ENCODE measurements at regions not wholly inside any gene's neighbourhood (a gene's known extent, or its start where the extent isn't known, plus 50 kb on each side); places are given as distances from the start of the nearest gene placed in this dataset.
A peak's percentile ranks its signal among the peaks of the same experiment; 100 is the strongest.

- peaks cover 0 to 2% of the 10 kb centered on the region in 2 donors for H3K9me3 Mint-ChIP-seq
- no peak for ATAC-seq (replicated peaks)
These were observed 117.6 kb upstream of the ARHGAP20 start for GRCh38 chr11:110829873-110830272.

GRCh38 chr11:110828086-110828485, 115.8 kb upstream of the ARHGAP20 start:
- ATAC-seq (replicated peaks) (no peak), DNase-seq (no peak)
- Mint-ChIP-seq H3K9me3 (peaks cover 0 to 2% of the 10 kb centered on the region in 2 donors), H3K27ac (no peak overlapping the region), H3K4me3 (no peak overlapping the region), H3K4me1 (peaks cover 7 to 16% of the 10 kb centered on the region in 2 donors), H3K27me3 (peaks cover 13 to 17% of the 10 kb centered on the region in 2 donors), H3K36me3 (no peaks in the 10 kb centered on the region)

More at GRCh38 chr11:110829873-110830272, 117.6 kb upstream of the ARHGAP20 start:
- Mint-ChIP-seq H3K36me3 (no peaks in the 10 kb centered on the region), H3K4me3 (no peak overlapping the region), H3K4me1 (peaks cover 6 to 12% of the 10 kb centered on the region in 2 donors), H3K27ac (no peak overlapping the region), H3K27me3 (peaks cover 13 to 17% of the 10 kb centered on the region in 2 donors)
- DNase-seq: no peak

GRCh38 chr11:110827276-110827675, 115.0 kb upstream of the ARHGAP20 start:
- no peak overlapping the region for H3K4me3 Mint-ChIP-seq
- H3K36me3 Mint-ChIP-seq: no peaks in the 10 kb centered on the region
- peaks cover 0 to 2% of the 10 kb centered on the region in 2 donors for H3K9me3 Mint-ChIP-seq
- no peak overlapping the region for H3K27ac Mint-ChIP-seq
- H3K27me3 Mint-ChIP-seq: peaks cover 9 to 17% of the 10 kb centered on the region in 2 donors
- ATAC-seq (replicated peaks): no peak
- peaks cover 5 to 12% of the 10 kb centered on the region in 2 donors for H3K4me1 Mint-ChIP-seq
- no peak for DNase-seq

GRCh38 chr11:110824912-110825620, 112.8 kb upstream of the ARHGAP20 start:
- H3K4me3 Mint-ChIP-seq: no peak overlapping the region
- H3K27ac Mint-ChIP-seq: no peak overlapping the region
- peaks cover 0 to 2% of the 10 kb centered on the region in 2 donors for H3K9me3 Mint-ChIP-seq
- H3K27me3 Mint-ChIP-seq: peaks cover 13 to 17% of the 10 kb centered on the region in 2 donors
- ATAC-seq (replicated peaks): peak; percentile 27 to 41
- peaks cover 5 to 12% of the 10 kb centered on the region in 2 donors for H3K4me1 Mint-ChIP-seq
- no peaks in the 10 kb centered on the region for H3K36me3 Mint-ChIP-seq
- DNase-seq: no peak

- peaks cover 0 to 3% of the 10 kb centered on the region in 2 donors for H3K36me3 Mint-ChIP-seq
- H3K4me3 Mint-ChIP-seq: no peak overlapping the region
- DNase-seq (no peak), ATAC-seq (replicated peaks) (peak; percentile 25 to 51)
- no peak overlapping the region for H3K27ac Mint-ChIP-seq
- peaks cover 13 to 29% of the 10 kb centered on the region in 2 donors for H3K27me3 Mint-ChIP-seq
- H3K4me1 Mint-ChIP-seq: no peaks in the 10 kb centered on the region
- peaks cover 4 to 5% of the 10 kb centered on the region in 2 donors for H3K9me3 Mint-ChIP-seq
These were observed 105.9 kb upstream of the ARHGAP20 start for GRCh38 chr11:110818032-110818687.

- Mint-ChIP-seq H3K4me1 (peaks cover 11 to 18% of the 10 kb centered on the region in 2 donors), H3K27ac (no peak overlapping the region), H3K36me3 (peaks cover 0 to 3% of the 10 kb centered on the region in 2 donors), H3K9me3 (peaks cover 4 to 5% of the 10 kb centered on the region in 2 donors), H3K27me3 (peaks cover 0 to 13% of the 10 kb centered on the region in 2 donors), H3K4me3 (no peak overlapping the region)
- ATAC-seq (replicated peaks) (peak; percentile 50 to 62), DNase-seq (no peak)
These were observed 100.0 kb upstream of the ARHGAP20 start for GRCh38 chr11:110812086-110812733.

GRCh38 chr11:110809417-110810199, 97.4 kb upstream of the ARHGAP20 start:
- DNase-seq (no peak), ATAC-seq (replicated peaks) (no peak)
- Mint-ChIP-seq H3K9me3 (no peaks in the 10 kb centered on the region), H3K36me3 (no peaks in the 10 kb centered on the region), H3K27ac (no peak overlapping the region), H3K27me3 (peaks cover 4 to 7% of the 10 kb centered on the region in 2 donors), H3K4me3 (no peak overlapping the region), H3K4me1 (peaks cover 11 to 18% of the 10 kb centered on the region in 2 donors)

GRCh38 chr11:110808248-110808647, 96.0 kb upstream of the ARHGAP20 start:
- DNase-seq (no peak), ATAC-seq (replicated peaks) (no peak)
- peaks cover 4 to 7% of the 10 kb centered on the region in 2 donors for H3K27me3 Mint-ChIP-seq
- no peak overlapping the region for H3K27ac Mint-ChIP-seq
- no peaks in the 10 kb centered on the region for H3K9me3 Mint-ChIP-seq
- no peaks in the 10 kb centered on the region for H3K36me3 Mint-ChIP-seq
- H3K4me3 Mint-ChIP-seq: no peak overlapping the region
- H3K4me1 Mint-ChIP-seq: peaks cover 11 to 18% of the 10 kb centered on the region in 2 donors

GRCh38 chr11:110807801-110808200, 95.6 kb upstream of the ARHGAP20 start:
- Mint-ChIP-seq H3K9me3 (no peaks in the 10 kb centered on the region), H3K27me3 (peaks cover 4 to 7% of the 10 kb centered on the region in 2 donors), H3K4me3 (no peak overlapping the region), H3K36me3 (no peaks in the 10 kb centered on the region), H3K27ac (no peak overlapping the region), H3K4me1 (peaks cover 11 to 16% of the 10 kb centered on the region in 2 donors)
- DNase-seq (no peak), ATAC-seq (replicated peaks) (no peak)

GRCh38 chr11:110805756-110806155, 93.5 kb upstream of the ARHGAP20 start:
- no peaks in the 10 kb centered on the region for H3K36me3 Mint-ChIP-seq
- DNase-seq (no peak), ATAC-seq (replicated peaks) (no peak)
- H3K27ac Mint-ChIP-seq: no peak overlapping the region
- no peaks in the 10 kb centered on the region for H3K4me1 Mint-ChIP-seq
- H3K27me3 Mint-ChIP-seq: peaks cover 4 to 7% of the 10 kb centered on the region in 2 donors
- no peaks in the 10 kb centered on the region for H3K9me3 Mint-ChIP-seq
- H3K4me3 Mint-ChIP-seq: no peak overlapping the region

- Mint-ChIP-seq H3K36me3 (no peaks in the 10 kb centered on the region), H3K27me3 (peaks cover 7 to 9% of the 10 kb centered on the region in 2 donors), H3K27ac (no peak overlapping the region), H3K4me1 (peaks cover 8 to 17% of the 10 kb centered on the region in 2 donors), H3K9me3 (peaks cover 0 to 1% of the 10 kb centered on the region in 2 donors), H3K4me3 (no peak overlapping the region)
- ATAC-seq (replicated peaks): no peak
- DNase-seq: no peak
These were observed 89.9 kb upstream of the ARHGAP20 start for GRCh38 chr11:110802162-110802561.

GRCh38 chr11:110801328-110801727, 89.1 kb upstream of the ARHGAP20 start:
- H3K9me3 Mint-ChIP-seq: peaks cover 0 to 1% of the 10 kb centered on the region in 2 donors

GRCh38 chr11:110798201-110798900, 86.1 kb upstream of the ARHGAP20 start:
- H3K36me3 Mint-ChIP-seq: no peaks in the 10 kb centered on the region
- H3K9me3 Mint-ChIP-seq: peaks cover 0 to 1% of the 10 kb centered on the region in 2 donors
- ATAC-seq (replicated peaks) (no peak), DNase-seq (no peak)
- no peak overlapping the region for H3K4me3 Mint-ChIP-seq
- H3K4me1 Mint-ChIP-seq: peaks cover 8 to 32% of the 10 kb centered on the region in 2 donors
- peaks cover 10 to 13% of the 10 kb centered on the region in 2 donors for H3K27me3 Mint-ChIP-seq
- no peak overlapping the region for H3K27ac Mint-ChIP-seq

More at GRCh38 chr11:110801328-110801727, 89.1 kb upstream of the ARHGAP20 start:
- Mint-ChIP-seq H3K27me3 (peaks cover 7 to 9% of the 10 kb centered on the region in 2 donors), H3K4me1 (peaks cover 8 to 25% of the 10 kb centered on the region in 2 donors), H3K27ac (no peak overlapping the region), H3K36me3 (no peaks in the 10 kb centered on the region), H3K4me3 (no peak overlapping the region)
- ATAC-seq (replicated peaks): no peak
- DNase-seq: no peak

Measured in stimulated activated naive B cell treated with anti-CD40 and anti-IgM and Interleukin-4, amounts not matched to agents 10 μg/mL and 1 μg/mL and 100 μg/mL, for 72 hours (primary cell).